ENCODE measurements at regions not wholly inside any gene's neighbourhood (a gene's known extent, or its start where the extent isn't known, plus 50 kb on each side); places are given as distances from the start of the nearest gene placed in this dataset.
"Not testable (repeated sequence)": the region's sequence is repeated elsewhere in the genome, so short reads cannot be mapped to it uniquely, and the experiment has no call there.

- no peak for DNase-seq
These were observed 227.9 kb upstream of the DTNA start for GRCh38 chr18:34482204-34482603.

DNA sequence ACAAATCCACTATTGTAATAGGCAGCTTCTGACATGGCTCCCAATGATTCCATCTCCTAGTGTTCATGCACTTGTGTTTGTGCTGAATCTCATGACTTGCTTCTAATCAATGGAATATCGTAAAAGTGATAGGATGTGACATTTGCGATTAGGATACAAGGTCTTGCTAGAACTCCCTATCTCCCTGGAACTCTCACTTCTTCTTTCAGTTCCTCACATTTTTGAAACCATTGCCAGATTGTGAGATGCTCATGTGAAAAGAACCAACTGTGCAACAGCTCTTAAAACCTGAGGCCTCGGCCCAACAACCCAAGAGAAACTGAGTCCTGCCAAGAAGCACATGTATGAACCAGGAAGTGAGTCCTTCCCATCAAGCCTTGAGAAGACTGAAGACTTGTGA is 226.9 kb upstream of the DTNA start:
- DNase-seq: no peak

- DNase-seq: no peak
These were observed 218.4 kb upstream of the DTNA start for GRCh38 chr18:34491719-34492118.

GRCh38 chr18:34492652-34493051 is 217.4 kb upstream of the DTNA start:
- peak; percentile 27 for DNase-seq

GRCh38 chr18:34493099-34493544 is 217.0 kb upstream of the DTNA start:
- DNase-seq: peak; percentile 86

DNA sequence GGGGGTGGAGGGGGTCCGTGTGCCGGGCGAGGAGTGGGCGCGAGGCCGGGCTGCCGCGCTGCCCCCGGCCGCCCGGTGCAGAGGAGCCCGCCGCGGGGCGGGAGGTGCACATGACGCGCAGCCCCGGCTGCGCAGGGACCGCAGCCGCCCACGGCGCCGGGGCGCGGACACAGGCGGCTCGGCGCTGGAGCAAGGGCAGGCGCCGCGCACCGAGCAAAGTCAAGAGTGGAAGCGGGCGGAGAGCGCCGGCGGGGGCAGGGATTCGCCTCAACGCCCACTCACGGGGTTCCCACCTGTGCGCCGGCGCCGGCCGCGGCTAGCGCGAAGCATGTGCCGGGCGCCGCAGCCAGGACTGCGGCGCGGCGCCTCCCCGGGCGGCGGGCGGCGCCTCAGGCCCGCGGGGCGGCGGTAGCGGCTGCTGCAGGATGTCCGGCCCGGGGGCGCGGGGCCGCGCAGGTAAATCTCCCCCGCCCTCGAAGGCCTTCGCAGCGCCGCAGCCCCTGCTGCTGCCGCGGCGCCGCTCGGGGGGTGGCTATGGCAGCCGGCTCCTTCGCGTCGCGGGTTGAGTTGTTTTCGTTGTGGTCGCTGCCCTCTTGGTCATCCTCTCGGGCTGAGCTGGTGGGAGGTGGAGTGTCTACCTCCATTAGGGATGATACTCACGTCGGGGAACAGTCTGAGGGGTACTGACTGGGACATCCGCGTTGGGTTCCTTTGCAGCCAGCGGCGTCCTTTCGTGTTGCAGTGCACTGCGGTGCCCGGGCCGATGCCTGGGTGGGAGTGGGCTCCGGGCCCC is 216.3 kb upstream of the DTNA start:
- peak; percentile 50 for DNase-seq

GRCh38 chr18:34494359-34494696 is 215.8 kb upstream of the DTNA start:
- peak; percentile 2 for DNase-seq

GRCh38 chr18:34495506-34495905 is 214.6 kb upstream of the DTNA start:
- peak; percentile 1 for DNase-seq

GRCh38 chr18:34501553-34501952 is 208.5 kb upstream of the DTNA start:
- DNase-seq: no peak

DNA sequence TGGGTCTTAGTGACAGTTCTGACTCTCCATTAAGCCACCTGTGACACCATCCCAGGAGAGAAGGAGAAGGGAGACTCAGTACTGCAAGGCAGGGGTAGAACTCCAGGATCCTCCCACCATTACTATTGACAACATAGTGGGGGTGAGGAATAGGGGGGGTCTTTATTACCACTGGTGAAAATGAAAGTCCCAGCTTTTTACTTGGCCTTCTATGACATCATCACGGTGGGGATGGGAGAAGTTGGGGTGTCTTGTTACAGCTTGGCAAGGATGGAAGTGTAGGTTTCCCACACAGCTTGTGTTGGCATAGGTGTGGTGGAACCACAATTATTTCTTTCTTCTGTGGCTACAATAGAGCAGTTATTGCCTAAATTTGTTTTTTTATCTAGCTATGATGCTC is 203.9 kb upstream of the DTNA start:
- no peak for DNase-seq

DNA sequence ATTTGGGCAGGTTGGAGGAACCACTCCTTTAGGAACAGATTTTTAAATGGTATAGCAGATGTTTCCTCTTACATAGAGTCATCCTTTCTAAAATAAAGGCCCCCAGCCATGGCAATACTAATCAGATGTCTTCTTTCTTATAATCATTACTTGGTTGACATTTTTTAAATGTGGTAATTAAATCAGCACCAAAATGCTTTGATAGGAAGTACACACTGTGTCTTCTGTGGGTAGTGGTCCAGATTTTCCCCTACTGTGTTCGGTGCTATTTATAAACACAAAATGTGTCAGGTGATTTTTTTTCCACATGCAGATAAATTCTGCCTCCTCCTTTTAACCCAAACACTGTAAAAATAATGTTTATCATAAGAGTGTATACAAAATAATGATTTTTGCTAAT is 200.9 kb upstream of the DTNA start:
- DNase-seq: no peak

DNA sequence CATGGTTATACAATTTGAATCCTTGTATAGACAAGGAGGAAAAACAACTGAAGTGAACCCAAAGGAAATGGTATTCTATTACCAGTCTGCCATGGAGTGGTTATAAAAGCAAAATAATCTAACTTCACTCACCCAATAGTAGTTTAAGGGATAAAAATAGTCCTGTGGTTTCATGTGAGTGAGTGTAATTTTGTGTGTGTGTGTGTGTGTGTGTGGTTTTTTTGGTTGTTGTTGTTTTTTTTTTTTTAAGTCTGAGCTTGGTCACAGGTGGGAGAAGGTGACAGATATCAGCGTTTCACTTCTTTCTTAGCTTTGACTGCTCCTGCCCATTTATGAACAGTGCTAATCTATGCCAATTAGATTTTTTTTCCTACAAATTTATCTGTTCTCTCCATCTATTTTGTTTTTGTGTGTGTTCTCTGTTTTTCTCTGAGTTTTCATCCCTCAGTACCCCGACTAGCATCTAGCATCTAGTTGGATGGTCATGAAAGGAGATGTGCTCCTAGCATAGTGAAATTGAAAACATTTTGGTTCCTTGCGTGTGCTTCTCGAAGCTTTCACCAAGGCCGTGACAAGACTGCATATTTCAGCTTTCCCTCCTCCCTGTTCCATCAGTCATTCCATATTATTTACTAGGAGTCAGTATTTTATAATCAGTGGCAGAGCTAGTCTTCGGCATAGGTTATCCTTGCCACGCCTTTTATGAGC is 200.1 kb upstream of the DTNA start:
- no peak for DNase-seq

DNA sequence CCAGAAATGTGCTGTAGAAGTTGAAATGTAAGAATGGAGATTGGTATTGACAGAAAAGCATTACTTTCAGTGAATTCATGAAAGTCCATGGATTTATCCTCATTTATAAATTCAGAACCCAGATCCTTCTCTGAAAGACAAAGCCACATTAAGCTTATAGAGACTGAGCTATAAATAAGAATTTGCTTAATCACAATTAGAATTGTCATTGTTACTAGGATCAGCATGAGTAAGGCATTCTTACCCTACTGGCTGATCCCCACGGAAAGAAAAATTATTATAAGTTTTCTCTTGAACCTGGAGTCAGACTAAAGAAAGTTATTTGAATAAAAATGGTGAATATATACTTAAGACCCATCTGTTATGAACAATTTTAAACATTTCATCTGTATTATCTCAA is 199.2 kb upstream of the DTNA start:
- DNase-seq: no peak

- DNase-seq: no peak
These were observed 198.7 kb upstream of the DTNA start for GRCh38 chr18:34511435-34511834.

GRCh38 chr18:34511879-34512278 is 198.2 kb upstream of the DTNA start:
- DNase-seq: no peak

- no peak for DNase-seq
These were observed 195.9 kb upstream of the DTNA start for GRCh38 chr18:34514238-34514637.

DNA sequence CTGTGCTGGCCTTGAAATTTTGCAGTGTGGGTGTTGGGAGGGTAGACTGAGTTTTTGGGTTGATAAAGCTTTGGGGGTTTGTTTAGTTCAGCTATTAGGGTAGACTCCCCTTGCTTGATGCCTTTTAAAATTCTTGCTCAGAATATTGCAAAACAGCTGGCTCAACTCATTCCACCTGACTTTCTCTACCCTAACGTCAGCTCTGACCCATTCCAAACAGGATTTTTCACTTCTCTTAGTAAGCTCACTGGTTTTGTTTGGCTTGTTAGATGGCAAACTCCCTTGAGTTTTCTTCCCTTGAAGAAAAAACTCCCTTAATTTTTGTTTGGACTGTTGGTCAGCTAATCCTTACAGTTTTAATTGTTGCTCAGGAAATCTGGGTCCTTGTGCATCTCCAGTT is 195.1 kb upstream of the DTNA start:
- no peak for DNase-seq

DNA sequence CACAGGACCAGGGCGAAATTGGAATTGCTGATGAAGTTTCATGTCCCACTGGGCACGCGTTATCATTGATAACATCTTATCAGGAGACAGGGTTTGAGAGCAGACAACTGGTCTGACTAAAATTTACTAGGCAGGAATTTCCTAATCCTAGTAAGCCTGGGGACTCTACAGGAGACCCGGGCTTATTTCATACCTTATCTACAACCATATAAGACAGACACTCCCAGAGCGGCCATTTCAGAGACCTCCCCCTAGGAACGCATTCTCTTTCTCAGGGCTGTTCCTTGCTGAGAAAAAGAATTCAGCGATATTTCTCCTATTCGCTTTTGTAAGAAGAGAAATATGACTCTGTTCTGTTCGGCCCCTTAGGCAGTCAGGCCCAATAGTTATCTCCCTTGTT is 193.7 kb upstream of the DTNA start:
- not testable (repeated sequence) for DNase-seq

DNA sequence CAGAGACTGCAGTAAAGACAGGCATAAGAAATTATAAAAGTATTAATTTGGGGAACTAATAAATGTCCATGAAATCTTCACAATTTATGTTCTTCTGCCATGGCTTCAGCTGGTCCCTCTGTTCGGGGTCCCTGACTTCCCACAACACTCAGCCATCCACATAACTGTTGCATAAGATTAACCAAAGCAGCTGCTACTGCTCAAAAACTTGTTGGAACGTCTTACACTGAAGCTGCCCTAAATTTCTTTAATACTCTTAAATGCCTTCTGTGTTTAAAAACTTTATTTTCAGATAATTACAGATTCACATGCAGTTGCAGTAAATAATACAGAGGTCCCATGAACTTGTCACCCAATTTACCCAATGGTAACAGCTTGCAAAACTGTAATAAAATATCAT is 193.1 kb upstream of the DTNA start:
- not testable (repeated sequence) for DNase-seq

GRCh38 chr18:34521040-34521439 is 189.1 kb upstream of the DTNA start:
- no peak for DNase-seq

- peak; percentile 75 for DNase-seq
These were observed 187.5 kb upstream of the DTNA start for GRCh38 chr18:34522603-34523002.

- no peak for DNase-seq
These were observed 184.9 kb upstream of the DTNA start for GRCh38 chr18:34525244-34525643.

GRCh38 chr18:34528177-34528576 is 181.9 kb upstream of the DTNA start:
- no peak for DNase-seq
